ENCODE measurements at regions not wholly inside any gene's neighbourhood (a gene's known extent, or its start where the extent isn't known, plus 50 kb on each side); places are given as distances from the start of the nearest gene placed in this dataset.

DNA sequence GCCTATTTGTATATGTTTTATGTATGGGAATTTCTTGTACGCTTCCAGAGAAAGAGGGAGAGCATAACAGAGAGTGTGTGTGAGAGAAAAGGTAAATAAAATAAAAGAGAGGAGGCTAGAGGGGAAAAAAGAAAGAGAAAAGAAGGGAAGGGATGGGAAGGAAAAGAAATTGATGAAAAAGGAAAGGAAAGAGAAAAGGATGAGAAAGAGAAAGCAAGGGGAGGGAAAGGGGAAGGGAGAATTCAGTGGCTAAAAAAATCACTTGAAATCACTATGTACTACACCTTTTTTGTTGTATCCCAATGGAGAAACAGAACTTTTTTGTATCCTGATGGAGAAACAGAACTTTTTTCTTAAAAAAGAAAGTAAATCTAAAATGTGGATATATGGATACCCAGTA lies 165.5 kb upstream of the MBNL1 start:
- ChIA-PET CTCF (ENCODE audit: partially characterized antibody) (no interaction called here), POLR2A (ENCODE audit: partially characterized antibody) (no interaction called here)
- 91% methylated on average over 1 of the region's 1 CpG; no CpG with 5 or more reads in 1 of the 2 experiments for WGBS, 2 experiments (ENCODE audit: extremely low coverage in 1 of 2, insufficient coverage in 1 of 2, insufficient read length in 1 of 2, insufficient replicate concordance in 2 of 2, low coverage in 1 of 2, low lambda C conversion rate in 2 of 2, missing lambda C conversion rate in 1 of 2)
- H3K79me2 ChIP-seq (ENCODE audit: control insufficient read depth in 1 of 2, insufficient read depth in 2 of 2, low read length in 2 of 2): no peaks in the 10 kb centered on the region
- no peak overlapping the region for H4K91ac ChIP-seq (replicated peaks; ENCODE audit: insufficient read length, low read length)
- no peak overlapping the region for H3K4ac ChIP-seq (replicated peaks; ENCODE audit: insufficient read length, low read depth, low read length)
- H3K27me3 ChIP-seq (replicated peaks in 1 of 4; ENCODE audit: control insufficient read depth in 3 of 4, extremely low read depth in 1 of 4, insufficient read depth in 3 of 4, low read length in 3 of 4): peaks cover 0 to 1% (median 0%) of the 10 kb centered on the region in 4 experiments; a peak in 1 of 7 replicates
- H2AK5ac ChIP-seq (ENCODE audit: low read depth, low read length): no peak overlapping the region
- no peaks in the 10 kb centered on the region for H3K23me2 ChIP-seq (ENCODE audit: low read depth, low read length)
- no peak overlapping the region for H3K18ac ChIP-seq (ENCODE audit: extremely low read depth, low read length)
- no peaks in the 10 kb centered on the region for H3K36me3 ChIP-seq (ENCODE audit: control insufficient read depth in 2 of 4, insufficient read depth in 4 of 4, low read length in 3 of 4)
- no peaks in the 10 kb centered on the region for H4K20me1 ChIP-seq (replicated peaks in 1 of 2; ENCODE audit: control insufficient read depth in 1 of 2, insufficient read depth in 2 of 2, low read length in 2 of 2)
- no peak overlapping the region for H2BK120ac ChIP-seq (replicated peaks; ENCODE audit: low read depth, low read length)
- H3K4me1 ChIP-seq (replicated peaks in 1 of 4; ENCODE audit: control insufficient read depth in 3 of 4, insufficient read depth in 4 of 4, low read length in 3 of 4): no peaks in the 10 kb centered on the region
- H3K4me3 ChIP-seq (ENCODE audit: extremely low read depth in 1 of 4, insufficient read depth in 2 of 4, low read depth in 3 of 4, low read length in 4 of 4): no peak overlapping the region
- no peak for DNase-seq (ENCODE audit: low read depth in 1 of 2, low spot score in 2 of 2)
- H2BK20ac ChIP-seq (ENCODE audit: low read length): no peak overlapping the region
- no peak overlapping the region for H2AFZ ChIP-seq (ENCODE audit: low read length)
- H4K5ac ChIP-seq (ENCODE audit: insufficient read length, low read depth, low read length): no peak overlapping the region
- no peak overlapping the region for H3K14ac ChIP-seq (ENCODE audit: insufficient read length)
- H3K79me1 ChIP-seq (ENCODE audit: low read depth, low read length): no peaks in the 10 kb centered on the region
- H3K9ac ChIP-seq (replicated peaks in 1 of 4; ENCODE audit: extremely low read depth in 1 of 4, low read depth in 3 of 4, low read length in 3 of 4): no peak overlapping the region
- H2BK15ac ChIP-seq (ENCODE audit: low read length): no peak overlapping the region
- no peak overlapping the region for H3K27ac ChIP-seq (ENCODE audit: low read depth, low read length)
- no peak overlapping the region for H4K8ac ChIP-seq (ENCODE audit: extremely low read depth, insufficient read depth, low read length)
- H2BK12ac ChIP-seq (ENCODE audit: low read depth, low read length): no peak overlapping the region
- no peak overlapping the region for H2BK5ac ChIP-seq (ENCODE audit: low read depth, low read length)
- H3K56ac ChIP-seq (replicated peaks; ENCODE audit: insufficient read length, low read depth, low read length): no peak overlapping the region
- H3K9me3 ChIP-seq (ENCODE audit: insufficient read depth in 2 of 2, low read depth in 1 of 2, low read length in 1 of 2): no peaks in the 10 kb centered on the region; a peak in 1 of 4 replicates
- no peak overlapping the region for H3K23ac ChIP-seq (ENCODE audit: insufficient read length)
- no peak for FAIRE-seq
- no peak overlapping the region for H3K4me2 ChIP-seq (ENCODE audit: insufficient read depth in 1 of 2, low read depth in 2 of 2, low read length in 2 of 2)
- no peak for TF ChIP-seq RNF2 (IDR thresholded peaks at IDR 0.05; ENCODE audit: borderline replicate concordance, low read depth, low read length, missing control alignments, poor library complexity, severe bottlenecking)
- TF ChIP-seq, protein P1, sequence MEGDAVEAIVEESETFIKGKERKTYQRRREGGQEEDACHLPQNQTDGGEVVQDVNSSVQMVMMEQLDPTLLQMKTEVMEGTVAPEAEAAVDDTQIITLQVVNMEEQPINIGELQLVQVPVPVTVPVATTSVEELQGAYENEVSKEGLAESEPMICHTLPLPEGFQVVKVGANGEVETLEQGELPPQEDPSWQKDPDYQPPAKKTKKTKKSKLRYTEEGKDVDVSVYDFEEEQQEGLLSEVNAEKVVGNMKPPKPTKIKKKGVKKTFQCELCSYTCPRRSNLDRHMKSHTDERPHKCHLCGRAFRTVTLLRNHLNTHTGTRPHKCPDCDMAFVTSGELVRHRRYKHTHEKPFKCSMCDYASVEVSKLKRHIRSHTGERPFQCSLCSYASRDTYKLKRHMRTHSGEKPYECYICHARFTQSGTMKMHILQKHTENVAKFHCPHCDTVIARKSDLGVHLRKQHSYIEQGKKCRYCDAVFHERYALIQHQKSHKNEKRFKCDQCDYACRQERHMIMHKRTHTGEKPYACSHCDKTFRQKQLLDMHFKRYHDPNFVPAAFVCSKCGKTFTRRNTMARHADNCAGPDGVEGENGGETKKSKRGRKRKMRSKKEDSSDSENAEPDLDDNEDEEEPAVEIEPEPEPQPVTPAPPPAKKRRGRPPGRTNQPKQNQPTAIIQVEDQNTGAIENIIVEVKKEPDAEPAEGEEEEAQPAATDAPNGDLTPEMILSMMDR (IDR thresholded peaks at IDR 0.05; ENCODE audit: control extremely low read depth in 1 of 3, insufficient read depth in 1 of 3, low read depth in 1 of 3, low read length in 3 of 3): no peak
- no peak for TF ChIP-seq SUZ12 (IDR thresholded peaks at IDR 0.05; ENCODE audit: low read length)
- no peak for TF ChIP-seq TCF12 (IDR thresholded peaks at IDR 0.05; ENCODE audit: low read depth, low read length)
- no peak for TF ChIP-seq SIX5 (IDR thresholded peaks at IDR 0.05; ENCODE audit: low read depth, low read length)
